Mucosa of rectum (tissue), 2 donors: ENCODE measurements at regions not wholly inside any gene's neighbourhood (a gene's known extent, or its start where the extent isn't known, plus 50 kb on each side); places are given as distances from the start of the nearest gene placed in this dataset.

ENCODE experiments used
- H3K27ac ChIP-seq, 2 donors: one replicate each; pipeline ENCODE4 v1.7.0; 2013; ENCODE audit warnings: inconsistent platforms in 2 of 2, low read depth in 2 of 2, low read length in 2 of 2
- H3K27me3 ChIP-seq, 2 donors: one replicate each; pipeline ENCODE4 v1.7.0; 2013; ENCODE audit warnings: low read length in 2 of 2; ENCODE audit not compliant: control insufficient read depth in 2 of 2, insufficient read depth in 2 of 2
- H3K36me3 ChIP-seq, 2 donors: one replicate each; pipeline ENCODE4 v1.7.0; 2013; ENCODE audit warnings: low read length in 2 of 2; ENCODE audit not compliant: control insufficient read depth in 2 of 2, insufficient read depth in 2 of 2
- H3K4me1 ChIP-seq, 2 donors: one replicate each; pipeline ENCODE4 v1.7.0; 2013; ENCODE audit warnings: low read length in 2 of 2, mild to moderate bottlenecking in 1 of 2; ENCODE audit not compliant: control insufficient read depth in 2 of 2, insufficient read depth in 2 of 2
- H3K4me3 ChIP-seq, 2 donors: one replicate each; pipeline ENCODE4 v1.7.0; 2013; ENCODE audit warnings: low read length in 2 of 2
- H3K9ac ChIP-seq, 2 donors: one replicate each; pipeline ENCODE4 v1.7.0; 2013; ENCODE audit warnings: low read length in 2 of 2, low read depth in 1 of 2, mild to moderate bottlenecking in 1 of 2
- H3K9me3 ChIP-seq, 2 donors: one replicate each; pipeline ENCODE4 v1.7.0; 2013; ENCODE audit warnings: low read length in 2 of 2; ENCODE audit not compliant: control insufficient read depth in 2 of 2
- donor health status: healthy.
- donor health status: Normal muscosa, but diverticular disease.

GRCh38 chr20:1827510-1827973, 67.7 kb upstream of the SIRPA start:
- peaks cover 0 to 10% of the 10 kb centered on the region in 2 donors for H3K4me1 ChIP-seq
- H3K4me3 ChIP-seq = no peak overlapping the region
- peak overlapping the region in 1 of 2 donors; percentile 7 for H3K9ac ChIP-seq
- no peak overlapping the region for H3K27ac ChIP-seq
- no peaks in the 10 kb centered on the region for H3K36me3 ChIP-seq
- peaks cover 0 to 5% of the 10 kb centered on the region in 2 donors for H3K9me3 ChIP-seq
- no peaks in the 10 kb centered on the region for H3K27me3 ChIP-seq

- H3K4me1 ChIP-seq = peaks cover 0 to 10% of the 10 kb centered on the region in 2 donors
These were observed 69.2 kb upstream of the SIRPA start for GRCh38 chr20:1825938-1826445.

DNA sequence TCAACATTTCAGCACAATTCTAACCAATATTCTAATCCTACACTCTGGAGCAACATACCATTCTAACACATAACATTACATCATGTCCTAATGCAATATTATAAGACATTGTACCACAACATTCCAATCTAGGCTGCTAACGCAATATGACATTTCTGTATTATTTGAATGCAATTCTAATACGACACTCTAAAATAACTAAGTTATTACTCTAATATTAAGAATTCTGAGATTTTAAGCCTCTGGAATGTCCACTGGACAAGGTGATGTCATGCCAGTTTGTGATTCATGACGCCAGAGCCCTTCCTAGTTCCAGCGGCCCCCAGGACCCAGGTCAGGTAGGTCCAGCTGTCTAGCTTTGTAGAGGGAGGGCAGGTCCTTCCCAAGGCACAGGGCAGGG, 69.7 kb upstream of the SIRPA start:
- Histone ChIP-seq H3K27me3 (no peaks in the 10 kb centered on the region), H3K27ac (no peak overlapping the region), H3K4me3 (no peak overlapping the region), H3K4me1 (peaks cover 0 to 10% of the 10 kb centered on the region in 2 donors), H3K9ac (no peak overlapping the region), H3K9me3 (peaks cover 0 to 5% of the 10 kb centered on the region in 2 donors), H3K36me3 (no peaks in the 10 kb centered on the region)

More at GRCh38 chr20:1825938-1826445, 69.2 kb upstream of the SIRPA start:
- Histone ChIP-seq H3K27ac (no peak overlapping the region), H3K36me3 (no peaks in the 10 kb centered on the region), H3K9me3 (peaks cover 0 to 5% of the 10 kb centered on the region in 2 donors), H3K27me3 (no peaks in the 10 kb centered on the region), H3K9ac (no peak overlapping the region), H3K4me3 (no peak overlapping the region)

GRCh38 chr20:1824834-1825233, 70.4 kb upstream of the SIRPA start:
- Histone ChIP-seq H3K27me3 (no peaks in the 10 kb centered on the region), H3K4me1 (peaks cover 0 to 10% of the 10 kb centered on the region in 2 donors)

GRCh38 chr20:1824181-1824580, 71.0 kb upstream of the SIRPA start:
- H3K9me3 ChIP-seq = peaks cover 0 to 5% of the 10 kb centered on the region in 2 donors
- H3K4me1 ChIP-seq = peaks cover 0 to 10% of the 10 kb centered on the region in 2 donors
- no peak overlapping the region for H3K4me3 ChIP-seq
- no peak overlapping the region for H3K27ac ChIP-seq
- H3K9ac ChIP-seq = no peak overlapping the region
- no peaks in the 10 kb centered on the region for H3K36me3 ChIP-seq
- no peaks in the 10 kb centered on the region for H3K27me3 ChIP-seq

More at GRCh38 chr20:1824834-1825233, 70.4 kb upstream of the SIRPA start:
- Histone ChIP-seq H3K9ac (no peak overlapping the region), H3K9me3 (peaks cover 0 to 5% of the 10 kb centered on the region in 2 donors), H3K27ac (no peak overlapping the region), H3K4me3 (no peak overlapping the region), H3K36me3 (no peaks in the 10 kb centered on the region)

- Histone ChIP-seq H3K4me1 (peaks cover 0 to 6% of the 10 kb centered on the region in 2 donors), H3K4me3 (no peak overlapping the region), H3K9me3 (peaks cover 0 to 5% of the 10 kb centered on the region in 2 donors), H3K27ac (no peak overlapping the region), H3K36me3 (no peaks in the 10 kb centered on the region), H3K27me3 (no peaks in the 10 kb centered on the region), H3K9ac (no peak overlapping the region)
These were observed 71.8 kb upstream of the SIRPA start for GRCh38 chr20:1823450-1823844.

GRCh38 chr20:1822564-1823449, 72.4 kb upstream of the SIRPA start:
- no peaks in the 10 kb centered on the region for H3K27me3 ChIP-seq
- H3K9ac ChIP-seq = no peak overlapping the region
- H3K36me3 ChIP-seq = no peaks in the 10 kb centered on the region
- H3K27ac ChIP-seq = no peak overlapping the region
- H3K4me1 ChIP-seq = no peaks in the 10 kb centered on the region
- peaks cover 0 to 5% of the 10 kb centered on the region in 2 donors for H3K9me3 ChIP-seq
- no peak overlapping the region for H3K4me3 ChIP-seq

DNA sequence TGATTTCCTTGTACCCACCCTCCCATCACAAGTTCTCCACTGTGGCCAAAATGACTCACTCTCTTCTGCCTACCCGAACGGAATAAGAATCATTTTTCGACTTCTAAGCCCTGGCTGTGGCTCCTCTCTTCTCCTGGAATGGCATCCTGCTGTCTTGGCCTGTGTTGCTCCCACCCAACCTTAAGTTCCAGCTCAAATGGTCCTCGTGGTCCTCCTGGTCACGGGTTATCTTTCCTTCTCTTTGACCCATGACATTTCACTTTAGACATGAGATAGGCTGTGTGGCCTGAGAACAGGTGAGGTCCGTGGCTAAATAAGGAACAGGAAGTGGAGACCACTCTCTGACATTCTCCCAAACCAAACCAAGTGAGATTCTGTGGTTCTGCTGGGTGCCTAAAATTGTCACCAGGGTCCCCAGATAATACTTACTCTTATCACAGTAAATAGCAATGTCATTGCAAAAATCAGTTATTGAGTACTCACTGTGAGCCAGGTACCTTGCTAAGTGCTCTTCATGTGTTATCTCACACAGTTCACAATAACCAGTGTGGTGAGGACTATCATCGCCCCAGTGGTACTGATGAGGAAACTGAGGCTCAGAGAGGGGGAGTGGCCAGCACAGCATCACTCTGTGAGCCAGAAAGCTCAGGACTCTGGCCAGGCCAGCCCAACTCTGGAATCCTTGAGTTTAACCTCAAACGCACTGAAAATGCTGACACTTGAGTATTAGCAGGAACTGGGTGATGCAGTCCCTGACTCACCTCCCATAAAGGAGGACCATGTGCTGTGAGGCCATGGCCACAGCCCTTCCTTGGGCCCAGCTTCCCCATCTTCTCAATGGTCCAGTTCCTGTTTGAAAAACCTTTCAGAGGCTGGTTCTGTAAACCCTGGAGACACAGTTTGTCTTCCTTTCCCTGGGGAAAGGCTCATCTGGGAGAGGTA, 74.8 kb upstream of the SIRPA start:
- Histone ChIP-seq H3K4me3 (no peak overlapping the region), H3K27ac (peak overlapping the region; percentile 13 to 19), H3K4me1 (peaks cover 0 to 2% of the 10 kb centered on the region in 2 donors), H3K36me3 (no peaks in the 10 kb centered on the region), H3K9me3 (peaks cover 0 to 5% of the 10 kb centered on the region in 2 donors), H3K27me3 (no peaks in the 10 kb centered on the region), H3K9ac (no peak overlapping the region)

GRCh38 chr20:1819311-1820137, 75.7 kb upstream of the SIRPA start:
- H3K4me3 ChIP-seq = no peak overlapping the region
- H3K27me3 ChIP-seq = no peaks in the 10 kb centered on the region
- peak overlapping the region; percentile 2 to 19 for H3K27ac ChIP-seq
- H3K4me1 ChIP-seq = peaks cover 0 to 3% of the 10 kb centered on the region in 2 donors
- no peaks in the 10 kb centered on the region for H3K36me3 ChIP-seq
- peaks cover 0 to 5% of the 10 kb centered on the region in 2 donors for H3K9me3 ChIP-seq
- no peak overlapping the region for H3K9ac ChIP-seq
